DMS53 treated with DMSO at 0.1 percent for 48 hours (cell line): ENCODE measurements at regions not wholly inside any gene's neighbourhood (a gene's known extent, or its start where the extent isn't known, plus 50 kb on each side); places are given as distances from the start of the nearest gene placed in this dataset.
"Not testable (repeated sequence)": the region's sequence is repeated elsewhere in the genome, so short reads cannot be mapped to it uniquely, and the experiment has no call there.

Experiments
- DNase-seq: peaks from one replicate; lab custom pipeline; 2025; ENCODE audit not compliant: unreplicated experiment; lab: John Stamatoyannopoulos, UW

DNA sequence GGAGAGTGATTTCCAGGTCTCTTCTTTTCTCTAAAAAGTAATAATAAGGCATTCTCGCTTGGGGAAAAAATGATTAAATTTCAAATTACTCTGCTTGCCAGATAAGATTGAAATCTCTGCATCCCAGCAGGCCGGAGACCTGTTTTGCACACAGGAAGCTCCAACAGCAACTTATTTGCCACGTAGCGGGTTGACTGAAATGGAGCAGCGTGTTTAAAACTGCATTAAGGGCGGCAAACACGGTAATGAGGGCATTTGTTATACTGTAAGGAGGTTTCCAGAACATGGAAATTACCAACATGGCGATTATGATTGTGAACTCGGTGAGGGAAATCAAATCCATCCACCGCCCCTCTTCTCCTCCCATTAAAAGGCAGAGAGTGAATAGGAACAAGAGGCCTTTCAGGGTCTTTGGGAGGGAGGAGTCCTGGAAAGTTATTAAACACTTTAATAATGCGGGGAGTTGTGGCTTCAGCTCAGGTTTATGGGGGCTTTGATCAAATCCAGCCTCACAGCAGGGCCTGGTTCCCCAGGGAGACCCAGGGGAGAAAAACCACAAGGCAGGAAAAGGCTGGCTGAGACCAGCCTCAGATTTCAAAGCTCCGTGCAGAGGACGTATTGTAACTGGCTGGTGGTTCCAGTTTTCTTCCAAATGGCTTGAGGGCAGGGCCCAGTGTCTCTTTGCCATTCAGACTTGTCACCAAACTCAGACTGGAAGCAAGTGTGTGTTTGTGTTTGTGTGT, 242.3 kb downstream of the TLE3 start:
- DNase-seq, result no peak

DNA sequence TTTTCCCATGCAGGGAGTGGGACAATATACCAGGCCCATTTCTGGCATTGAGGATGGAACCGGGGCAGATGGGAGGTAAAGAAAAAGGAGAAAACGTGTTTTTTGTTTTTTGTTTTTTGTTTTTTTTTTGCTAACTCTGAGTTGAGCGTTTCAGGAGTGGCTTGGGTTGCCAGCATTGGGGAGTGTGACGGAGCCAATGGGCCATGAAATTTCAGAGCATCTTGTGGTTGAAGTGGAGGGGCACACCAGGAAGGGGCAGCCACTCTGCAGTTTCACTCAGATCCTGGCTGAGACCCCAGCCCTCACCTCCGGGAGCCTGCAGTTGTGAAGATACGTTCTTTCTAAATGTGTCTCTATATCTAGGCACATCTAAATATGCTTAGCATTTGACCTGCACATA, 240.5 kb downstream of the TLE3 start:
- DNase-seq, result no peak

DNA sequence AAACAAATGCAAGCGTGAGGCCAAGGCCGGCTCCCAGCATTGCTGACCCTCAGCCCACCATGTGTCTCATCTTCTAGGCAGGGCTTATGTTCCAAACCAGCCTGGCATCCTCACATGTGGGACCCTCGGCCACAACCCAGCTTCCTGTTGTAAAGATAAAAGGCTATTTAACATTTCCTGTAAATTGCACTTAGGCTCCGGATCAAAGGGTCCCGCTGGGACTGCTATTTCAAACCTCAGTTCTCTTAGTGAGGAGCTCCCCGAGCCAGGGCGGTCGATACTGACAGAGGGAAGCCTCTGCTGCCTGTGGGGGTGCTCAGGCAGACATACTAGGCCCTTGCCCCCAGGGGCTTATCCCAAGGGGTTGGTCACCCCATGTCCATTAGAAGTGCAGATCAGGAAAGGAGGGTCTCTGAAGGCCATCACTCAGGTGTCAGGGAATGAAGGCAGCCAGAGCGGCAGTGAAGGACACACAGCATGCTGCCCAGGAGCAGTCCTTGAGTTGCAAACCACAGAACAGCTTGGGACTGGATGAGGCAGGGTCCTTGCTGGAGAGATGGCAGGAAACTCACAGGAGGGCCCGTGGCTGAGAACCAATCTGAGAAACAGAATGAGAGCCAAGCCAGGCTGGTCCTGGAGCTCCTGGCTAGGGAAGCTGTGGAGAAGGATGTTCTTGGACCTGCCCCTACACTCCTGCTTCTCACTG, 239.9 kb downstream of the TLE3 start:
- DNase-seq, result no peak

GRCh38 chr15:69858456-69858855, 239.3 kb downstream of the TLE3 start:
- no peak for DNase-seq

DNA sequence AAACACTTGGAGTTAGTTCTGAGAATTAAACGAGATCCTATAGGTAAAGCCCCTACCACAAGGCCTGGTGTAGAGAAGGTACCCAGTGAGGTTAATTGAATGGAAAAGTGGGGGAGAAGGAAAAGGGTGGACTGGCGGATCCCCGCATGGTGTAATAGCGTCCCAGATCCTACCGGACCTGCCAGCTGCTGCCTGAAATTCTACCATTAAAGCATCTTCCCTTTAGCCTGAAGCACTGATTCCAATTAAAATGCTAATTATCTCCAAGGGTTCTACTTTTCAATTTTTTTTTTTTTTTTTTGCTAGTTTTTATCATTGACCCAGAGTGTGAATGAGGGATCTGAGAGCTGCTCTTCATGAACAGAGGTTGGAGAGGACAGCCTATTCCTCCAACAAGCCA, 237.9 kb downstream of the TLE3 start:
- no peak for DNase-seq

DNA sequence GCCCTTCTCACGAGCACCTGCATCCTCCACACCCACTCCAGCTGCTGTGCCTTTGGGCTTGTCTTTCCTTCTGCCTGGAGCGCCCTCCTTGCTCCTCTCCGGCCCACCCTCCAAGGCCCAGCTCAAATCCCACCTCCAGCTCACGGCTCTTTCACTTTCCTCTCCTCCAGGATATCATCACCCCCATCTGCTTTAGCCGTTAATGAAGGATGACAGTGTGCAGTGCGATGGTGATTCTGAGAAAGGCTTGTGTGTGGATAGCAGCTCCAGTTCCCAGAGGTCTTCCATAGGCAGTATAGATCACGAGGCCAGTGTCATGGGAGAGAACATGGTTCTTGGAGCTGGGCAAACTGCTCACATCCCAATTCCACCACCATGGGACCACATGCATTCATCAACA, 237.4 kb downstream of the TLE3 start:
- DNase-seq, result no peak

DNA sequence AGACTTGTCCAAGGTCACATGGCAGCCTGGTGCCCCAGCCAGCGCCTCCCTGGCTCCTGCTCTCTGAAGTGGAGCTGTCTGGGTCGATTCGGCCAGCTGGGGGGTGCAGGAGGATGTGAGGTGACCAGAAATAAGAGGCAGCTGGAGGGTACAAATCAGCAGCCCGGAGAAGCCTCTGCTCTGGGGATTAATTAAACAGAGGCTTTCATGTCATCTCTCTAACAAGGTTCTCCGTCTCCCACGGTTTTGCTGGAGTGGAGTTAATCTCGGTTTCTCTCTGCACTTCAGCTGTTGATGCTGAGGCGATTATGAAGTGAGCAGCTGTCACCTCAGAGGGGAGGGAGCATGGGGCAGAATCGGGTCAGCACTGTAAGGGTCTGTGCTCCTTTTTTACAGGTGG, 236.8 kb downstream of the TLE3 start:
- DNase-seq, result no peak

GRCh38 chr15:69861331-69862171, 236.2 kb downstream of the TLE3 start:
- no peak for DNase-seq

GRCh38 chr15:69862540-69862939, 235.2 kb downstream of the TLE3 start:
- DNase-seq, result no peak

- no peak for DNase-seq
Observed at GRCh38 chr15:69863446-69863845, 234.3 kb downstream of the TLE3 start.

DNA sequence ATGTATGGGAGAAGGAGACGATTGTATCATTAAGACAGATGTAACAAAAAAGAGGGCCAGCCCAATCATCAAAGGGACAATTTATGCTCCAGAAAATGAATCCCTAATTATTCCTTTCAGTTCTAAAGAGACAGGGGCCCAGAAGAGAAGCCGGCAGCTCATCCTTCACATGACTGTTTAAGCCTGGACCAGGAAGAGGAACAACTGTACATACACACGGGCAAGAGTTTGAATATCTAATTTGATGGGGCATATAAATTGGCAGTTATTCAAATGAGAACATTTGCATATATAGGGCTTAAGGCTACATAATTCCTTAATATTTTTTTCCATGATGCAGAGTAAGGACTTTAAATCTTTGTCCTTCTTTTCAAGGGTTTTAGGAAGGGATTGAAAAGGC, 232.3 kb downstream of the TLE3 start:
- DNase-seq, result no peak

GRCh38 chr15:69868756-69869155, 229.0 kb downstream of the TLE3 start:
- DNase-seq, result no peak

DNA sequence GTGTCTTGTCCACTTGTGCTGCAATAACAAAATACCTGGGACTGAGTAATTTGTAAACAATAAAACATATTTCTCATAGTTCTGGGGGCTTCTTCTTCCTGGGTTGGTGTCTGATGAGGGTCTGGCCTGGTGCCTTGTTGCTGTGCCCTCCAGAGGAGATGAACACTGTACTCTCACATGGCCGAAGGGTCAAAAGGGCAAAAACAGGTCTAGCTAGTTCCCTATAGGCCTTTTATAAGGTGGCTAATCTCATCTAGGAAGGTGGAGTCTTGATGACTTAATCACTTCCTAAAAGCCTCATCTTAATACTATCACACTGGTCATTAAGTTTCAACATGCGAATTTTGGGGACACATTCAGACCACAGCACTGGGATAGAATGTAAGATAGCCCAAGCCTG, 228.4 kb downstream of the TLE3 start:
- peak; percentile 27 for DNase-seq

DNA sequence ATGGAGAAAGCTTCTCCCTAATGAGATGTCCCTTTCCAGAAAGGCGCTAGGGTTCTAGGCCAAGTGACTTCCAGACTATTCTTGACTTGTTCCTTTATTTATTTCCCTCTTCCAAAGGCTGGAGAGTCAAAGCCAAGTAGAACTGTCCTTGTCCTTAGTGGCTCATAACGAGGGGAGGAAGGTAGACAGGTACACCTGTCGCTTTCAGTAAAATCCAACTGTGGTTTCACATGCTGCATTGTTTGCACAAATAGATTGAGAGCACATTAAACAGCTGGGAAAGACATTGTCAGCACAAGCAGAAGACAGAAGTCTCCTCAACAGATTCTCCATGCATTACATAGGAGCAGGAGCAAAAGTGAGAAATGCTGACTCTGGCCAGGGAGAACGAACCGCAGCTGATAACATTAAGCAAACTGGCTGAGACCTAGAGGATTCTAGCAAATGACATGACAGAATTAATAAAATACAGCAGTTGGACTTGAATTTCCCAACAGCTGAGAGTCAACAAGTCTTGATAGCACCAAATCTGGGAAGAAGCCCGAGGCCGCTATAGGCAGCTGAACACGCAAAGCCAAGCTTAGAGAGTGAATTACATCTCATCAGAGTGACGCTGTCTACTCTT, 227.7 kb downstream of the TLE3 start:
- peak; percentile 53 for DNase-seq

DNA sequence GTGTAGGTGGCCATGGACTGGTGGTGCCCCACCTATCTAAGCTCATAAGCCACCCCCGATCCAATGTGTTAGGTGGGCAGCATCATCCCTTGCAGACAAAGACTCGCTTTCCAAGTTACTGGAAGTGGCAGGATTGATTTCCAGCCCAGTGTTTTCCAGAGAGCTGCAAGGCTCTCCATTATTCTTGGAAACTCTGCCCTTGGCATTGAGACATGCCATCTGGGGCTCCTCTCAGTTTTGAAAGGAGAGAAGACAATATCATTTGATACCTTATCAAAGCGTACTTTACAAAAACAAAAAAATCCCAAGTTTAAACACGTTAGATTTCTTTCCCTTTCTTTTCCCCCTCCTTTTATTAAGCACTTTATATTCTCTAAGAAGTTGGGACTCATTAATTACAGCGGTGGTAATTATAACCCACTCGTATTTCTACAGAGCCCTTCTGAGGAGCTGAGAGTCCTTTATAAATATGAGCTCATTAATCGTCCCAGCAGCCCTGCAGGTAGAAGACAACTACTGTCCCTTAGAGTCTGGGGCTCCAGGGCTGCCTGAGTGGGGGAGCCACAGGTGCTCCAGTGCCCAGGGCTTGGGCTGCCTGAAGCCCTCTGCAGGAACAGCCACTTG, 226.1 kb downstream of the TLE3 start:
- DNase-seq, result no peak

GRCh38 chr15:69873807-69874206, 223.9 kb downstream of the TLE3 start:
- no peak for DNase-seq

GRCh38 chr15:69874321-69874720, 223.4 kb downstream of the TLE3 start:
- no peak for DNase-seq

- DNase-seq, result no peak
Observed at GRCh38 chr15:69876064-69876940, 221.4 kb downstream of the TLE3 start.

- DNase-seq, result not testable (repeated sequence)
Observed at GRCh38 chr15:69879963-69880362, 217.8 kb downstream of the TLE3 start.
